HEK293 (cell line): ENCODE measurements at regions not wholly inside any gene's neighbourhood (a gene's known extent, or its start where the extent isn't known, plus 50 kb on each side); places are given as distances from the start of the nearest gene placed in this dataset.
A peak's percentile ranks its signal among the peaks of the same experiment; 100 is the strongest.

ENCODE experiments used
- CTCF ChIA-PET: fragments of 350-600 bp; formaldehyde crosslinking; extraction: SDS; loops from one replicate; lab custom pipeline; 2021; ENCODE audit warnings: antibody characterized with exemption; lab: Yijun Ruan, JAX
- POLR2A ChIA-PET: fragments of 300-600 bp; formaldehyde crosslinking; extraction: SDS; loops from one replicate; lab custom pipeline; 2020; ENCODE audit warnings: antibody characterized with exemption, inconsistent platforms; lab: Yijun Ruan, JAX
- H3K27ac ChIP-seq: fragments of 200-500 bp; sonication (Bioruptor generic); 2 replicates; pipeline ENCODE4 v1.5.1; 2014; ENCODE audit warnings: low read depth, low read length, control low read depth, inconsistent platforms; ENCODE audit errors: extremely low read depth
- H3K36me3 ChIP-seq, 2 experiments: fragments of 200-500 bp in 1 of 2; sonication (Bioruptor generic) in 1 of 2; 1 replicate in 1 of 2; 2 replicates in 1 of 2; pipeline ENCODE4 v1.5.1; 2014 to 2017; ENCODE audit warnings: inconsistent platforms in 2 of 2, low read length in 2 of 2; ENCODE audit not compliant: control insufficient read depth in 2 of 2, insufficient read depth in 1 of 2
- H3K4me1 ChIP-seq: fragments of 200-500 bp; sonication (Bioruptor generic); 2 replicates; pipeline ENCODE4 v1.5.1; 2014; ENCODE audit warnings: mild to moderate bottlenecking, low read length, inconsistent platforms; ENCODE audit not compliant: control insufficient read depth, insufficient read depth
- H3K4me3 ChIP-seq: 2 replicates; pipeline ENCODE4 v1.5.1; 2011; ENCODE audit warnings: low read depth, mild to moderate bottlenecking, control low read depth, low read length, moderate library complexity
- H3K9me3 ChIP-seq: fragments of 200-500 bp; sonication (Bioruptor generic); 2 replicates; pipeline ENCODE4 v1.5.1; 2014; ENCODE audit warnings: low read depth, low read length, inconsistent platforms; ENCODE audit not compliant: control insufficient read depth, insufficient read depth
- KLF16 ChIP-seq: fragments of 450-650 bp; formaldehyde crosslinking; IDR thresholded peaks from 2 replicates; pipeline ENCODE4 v1.5.1; 2017; ENCODE audit warnings: missing biosample characterization, missing genetic modification characterization
- PATZ1 ChIP-seq: fragments of 450-650 bp; formaldehyde crosslinking; IDR thresholded peaks from 2 replicates; pipeline ENCODE4 v1.5.1; 2016; ENCODE audit warnings: missing biosample characterization, missing genetic modification characterization
- PRDM10 ChIP-seq: fragments of 450-650 bp; formaldehyde crosslinking; IDR thresholded peaks from 2 replicates; pipeline ENCODE4 v1.5.1; 2016; ENCODE audit warnings: missing biosample characterization, missing genetic modification characterization
- TRIM28 ChIP-seq: IDR thresholded peaks from 2 replicates; pipeline ENCODE4 v1.6.1; 2011; ENCODE audit warnings: low read length, control low read depth, borderline replicate concordance
- ZNF114 ChIP-seq: fragments of 450-650 bp; formaldehyde crosslinking; IDR thresholded peaks from 2 replicates; pipeline ENCODE4 v1.5.0; 2017; ENCODE audit warnings: missing biosample characterization, missing genetic modification characterization
- ZNF138 ChIP-seq: fragments of 450-650 bp; formaldehyde crosslinking; IDR thresholded peaks from 2 replicates; pipeline ENCODE4 v1.5.1; 2016; ENCODE audit warnings: missing biosample characterization, missing genetic modification characterization, borderline replicate concordance
- ZNF280D ChIP-seq: fragments of 450-650 bp; formaldehyde crosslinking; IDR thresholded peaks from 2 replicates; pipeline ENCODE4 v1.5.1; 2016; ENCODE audit warnings: missing biosample characterization, missing genetic modification characterization
- ZNF324 ChIP-seq: fragments of 450-650 bp; formaldehyde crosslinking; IDR thresholded peaks from 2 replicates; pipeline ENCODE4 v1.5.1; 2016; ENCODE audit warnings: missing biosample characterization, missing genetic modification characterization
- ZNF335 ChIP-seq: fragments of 450-650 bp; formaldehyde crosslinking; conservative IDR thresholded peaks from 2 replicates; pipeline ENCODE4 v1.5.1; 2016; ENCODE audit warnings: missing biosample characterization, missing genetic modification characterization
- ZNF48 ChIP-seq: fragments of 450-650 bp; formaldehyde crosslinking; IDR thresholded peaks from 2 replicates; pipeline ENCODE4 v1.5.1; 2016; ENCODE audit warnings: missing biosample characterization, missing genetic modification characterization
- ZNF654 ChIP-seq: fragments of 450-650 bp; formaldehyde crosslinking; IDR thresholded peaks from 2 replicates; pipeline ENCODE4 v1.5.1; 2016; ENCODE audit warnings: low read depth, missing biosample characterization, missing genetic modification characterization
- ZNF664 ChIP-seq: fragments of 450-650 bp; formaldehyde crosslinking; IDR thresholded peaks from 2 replicates; pipeline ENCODE4 v1.5.1; 2016; ENCODE audit warnings: missing biosample characterization, missing genetic modification characterization
- ZNF677 ChIP-seq: fragments of 450-650 bp; IDR thresholded peaks from 2 replicates; pipeline ENCODE4 v1.5.0; 2018; ENCODE audit warnings: missing biosample characterization, mild to moderate bottlenecking, missing genetic modification characterization, moderate library complexity
- ZNF830 ChIP-seq: fragments of 450-650 bp; IDR thresholded peaks from 2 replicates; pipeline ENCODE4 v1.5.0; 2018; ENCODE audit warnings: missing biosample characterization, missing genetic modification characterization, low read depth, mild to moderate bottlenecking, moderate library complexity
- TF ChIP-seq, protein P1 (sequence below): fragments of 450-650 bp; formaldehyde crosslinking; IDR thresholded peaks from 2 replicates; pipeline ENCODE4 v1.5.1; 2016; ENCODE audit warnings: missing biosample characterization, missing genetic modification characterization
- TF ChIP-seq, protein P2 (sequence below): fragments of 450-650 bp; formaldehyde crosslinking; IDR thresholded peaks from 2 replicates; pipeline ENCODE4 v1.5.1; 2016; ENCODE audit warnings: missing biosample characterization, missing genetic modification characterization

- TF ChIP-seq PRDM10 (tag by site-specific recombination) (peak; percentile 95), ZNF138 (no peak), ZNF280D (tag by site-specific recombination) (no peak), ZNF830 (tag by site-specific recombination) (no peak), ZNF114 (tag by site-specific recombination) (no peak), ZNF324 (peak; percentile 83; the same call in 1 of the 2 replicates)
- TF ChIP-seq, protein P1, sequence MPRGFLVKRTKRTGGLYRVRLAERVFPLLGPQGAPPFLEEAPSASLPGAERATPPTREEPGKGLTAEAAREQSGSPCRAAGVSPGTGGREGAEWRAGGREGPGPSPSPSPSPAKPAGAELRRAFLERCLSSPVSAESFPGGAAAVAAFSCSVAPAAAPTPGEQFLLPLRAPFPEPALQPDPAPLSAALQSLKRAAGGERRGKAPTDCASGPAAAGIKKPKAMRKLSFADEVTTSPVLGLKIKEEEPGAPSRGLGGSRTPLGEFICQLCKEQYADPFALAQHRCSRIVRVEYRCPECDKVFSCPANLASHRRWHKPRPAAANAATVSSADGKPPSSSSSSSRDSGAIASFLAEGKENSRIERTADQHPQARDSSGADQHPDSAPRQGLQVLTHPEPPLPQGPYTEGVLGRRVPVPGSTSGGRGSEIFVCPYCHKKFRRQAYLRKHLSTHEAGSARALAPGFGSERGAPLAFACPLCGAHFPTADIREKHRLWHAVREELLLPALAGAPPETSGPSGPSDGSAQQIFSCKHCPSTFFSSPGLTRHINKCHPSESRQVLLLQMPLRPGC, result no peak
Measured at GRCh38 chr20:51221791-51222408, 199.0 kb upstream of the KCNG1 start (continued).

GRCh38 chr20:51221103-51221502, 198.2 kb upstream of the KCNG1 start:
- H3K4me3 ChIP-seq, result no peak overlapping the region
- ChIA-PET CTCF (interaction anchor here (0.6 to 2.7 kb wide), 17 partner anchors 9 to 439 kb away, joined by 3 to 11 read pairs (median 3); no protein-coding TSS in a partner anchor), POLR2A (no interaction called here)
- no peaks in the 10 kb centered on the region for H3K4me1 ChIP-seq
- H3K36me3 ChIP-seq, result no peaks in the 10 kb centered on the region
- TF ChIP-seq ZNF664 (tag by site-specific recombination), result peak; percentile 60
- no peak for TF ChIP-seq ZNF48 (tag by site-specific recombination)
- TF ChIP-seq, all 188 proteins: peak for 1
- H3K27ac ChIP-seq, result no peak overlapping the region
- no peaks in the 10 kb centered on the region for H3K9me3 ChIP-seq

GRCh38 chr20:51220293-51220706, 197.4 kb upstream of the KCNG1 start:
- ChIA-PET CTCF (interaction anchor here (0.6 to 1.4 kb wide), 12 partner anchors 8 to 438 kb away, joined by 3 to 10 read pairs (median 4); no protein-coding TSS in a partner anchor), POLR2A (no interaction called here)
- no peaks in the 10 kb centered on the region for H3K4me1 ChIP-seq
- no peak overlapping the region for H3K27ac ChIP-seq
- H3K4me3 ChIP-seq, result no peak overlapping the region
- H3K9me3 ChIP-seq, result no peaks in the 10 kb centered on the region
- H3K36me3 ChIP-seq, result no peaks in the 10 kb centered on the region
- 0 out of 2 replicates have a peak, but pooled peaks have one; percentile 9 for TF ChIP-seq ZNF654 (tag by site-specific recombination)
- TF ChIP-seq ZNF677 (tag by site-specific recombination), result peak; percentile 96
- peak; percentile 53 for TF ChIP-seq ZNF335 (tag by site-specific recombination)
- TF ChIP-seq PATZ1 (tag by site-specific recombination), result peak; percentile 58
- TF ChIP-seq KLF16 (tag by site-specific recombination), result peak; percentile 20; the same call in 1 of the 2 replicates
- no peak for TF ChIP-seq TRIM28
- TF ChIP-seq, protein P2, sequence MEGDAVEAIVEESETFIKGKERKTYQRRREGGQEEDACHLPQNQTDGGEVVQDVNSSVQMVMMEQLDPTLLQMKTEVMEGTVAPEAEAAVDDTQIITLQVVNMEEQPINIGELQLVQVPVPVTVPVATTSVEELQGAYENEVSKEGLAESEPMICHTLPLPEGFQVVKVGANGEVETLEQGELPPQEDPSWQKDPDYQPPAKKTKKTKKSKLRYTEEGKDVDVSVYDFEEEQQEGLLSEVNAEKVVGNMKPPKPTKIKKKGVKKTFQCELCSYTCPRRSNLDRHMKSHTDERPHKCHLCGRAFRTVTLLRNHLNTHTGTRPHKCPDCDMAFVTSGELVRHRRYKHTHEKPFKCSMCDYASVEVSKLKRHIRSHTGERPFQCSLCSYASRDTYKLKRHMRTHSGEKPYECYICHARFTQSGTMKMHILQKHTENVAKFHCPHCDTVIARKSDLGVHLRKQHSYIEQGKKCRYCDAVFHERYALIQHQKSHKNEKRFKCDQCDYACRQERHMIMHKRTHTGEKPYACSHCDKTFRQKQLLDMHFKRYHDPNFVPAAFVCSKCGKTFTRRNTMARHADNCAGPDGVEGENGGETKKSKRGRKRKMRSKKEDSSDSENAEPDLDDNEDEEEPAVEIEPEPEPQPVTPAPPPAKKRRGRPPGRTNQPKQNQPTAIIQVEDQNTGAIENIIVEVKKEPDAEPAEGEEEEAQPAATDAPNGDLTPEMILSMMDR (tag by site-specific recombination), result peak; percentile 77
- TF ChIP-seq ZNF48 (tag by site-specific recombination), result no peak
